ENCODE measurements at regions not wholly inside any gene's neighbourhood (a gene's known extent, or its start where the extent isn't known, plus 50 kb on each side); places are given as distances from the start of the nearest gene placed in this dataset.

GRCh38 chr4:66667249-66667648 lies 878.1 kb downstream of the CENPC start:
- DNase-seq: no peak

- DNase-seq: no peak
Measured at GRCh38 chr4:66662620-66663019, 882.7 kb downstream of the CENPC start.

- DNase-seq: no peak
Measured at GRCh38 chr4:66658809-66659208, 886.5 kb downstream of the CENPC start.

- DNase-seq: no peak
Measured at GRCh38 chr4:66655505-66655904, 889.8 kb downstream of the CENPC start.

- no peak for DNase-seq
Measured at GRCh38 chr4:66653937-66654336, 891.4 kb downstream of the CENPC start.

- no peak for DNase-seq
Measured at GRCh38 chr4:66649236-66649635, 896.1 kb downstream of the CENPC start.

GRCh38 chr4:66647926-66648325 lies 897.4 kb downstream of the CENPC start:
- no peak for DNase-seq

- DNase-seq: no peak
Measured at GRCh38 chr4:66647476-66647875, 897.8 kb downstream of the CENPC start.

GRCh38 chr4:66640233-66640990 lies 904.9 kb downstream of the CENPC start:
- DNase-seq: no peak

GRCh38 chr4:66639361-66639760 lies 905.9 kb downstream of the CENPC start:
- DNase-seq: no peak

GRCh38 chr4:66636349-66636748 lies 909.0 kb downstream of the CENPC start:
- no peak for DNase-seq

GRCh38 chr4:66633477-66633876 lies 911.8 kb downstream of the CENPC start:
- no peak for DNase-seq

GRCh38 chr4:66629927-66630326 lies 915.4 kb downstream of the CENPC start:
- DNase-seq: no peak

GRCh38 chr4:66628146-66628545 lies 917.2 kb downstream of the CENPC start:
- no peak for DNase-seq

- no peak for DNase-seq
Measured at GRCh38 chr4:66625480-66625879, 919.8 kb downstream of the CENPC start.

- no peak for DNase-seq
Measured at GRCh38 chr4:66613591-66613990, 931.7 kb downstream of the CENPC start.

GRCh38 chr4:66609014-66609413 lies 936.3 kb downstream of the CENPC start:
- no peak for DNase-seq

- DNase-seq: no peak
Measured at GRCh38 chr4:66606908-66607307, 936.6 kb upstream of the EPHA5 start.

GRCh38 chr4:66606215-66606614 lies 935.9 kb upstream of the EPHA5 start:
- no peak for DNase-seq

GRCh38 chr4:66604192-66604591 lies 933.9 kb upstream of the EPHA5 start:
- no peak for DNase-seq

GRCh38 chr4:66602622-66603021 lies 932.3 kb upstream of the EPHA5 start:
- DNase-seq: no peak

GRCh38 chr4:66591968-66592367 lies 921.7 kb upstream of the EPHA5 start:
- no peak for DNase-seq

GRCh38 chr4:66590488-66591215 lies 920.4 kb upstream of the EPHA5 start:
- DNase-seq: no peak

- DNase-seq: no peak
Measured at GRCh38 chr4:66589183-66589582, 918.9 kb upstream of the EPHA5 start.

GRCh38 chr4:66585767-66586166 lies 915.5 kb upstream of the EPHA5 start:
- DNase-seq: no peak

Measured in activated CD4-positive, CD25-positive, alpha-beta regulatory T cell (primary cell).